ENCODE measurements at regions not wholly inside any gene's neighbourhood (a gene's known extent, or its start where the extent isn't known, plus 50 kb on each side); places are given as distances from the start of the nearest gene placed in this dataset.

- TF ChIP-seq CTCF (IDR thresholded peaks at IDR 0.05; ENCODE audit: extremely low read depth, insufficient read depth, missing control alignments): no peak
- no peak for DNase-seq (ENCODE audit: low spot score)
- in situ Hi-C loops (cut with MboI; ENCODE audit: low pct_unique_long_range_greater_than_20kb, low sequenced_read_pairs, unreplicated experiment): no loop called here
Measured at GRCh38 chr16:13393816-13394215, 492.4 kb downstream of the SHISA9 start.

GRCh38 chr16:13394488-13394887, 493.1 kb downstream of the SHISA9 start:
- DNase-seq (ENCODE audit: low spot score): no peak
- in situ Hi-C loops (cut with MboI; ENCODE audit: low pct_unique_long_range_greater_than_20kb, low sequenced_read_pairs, unreplicated experiment): no loop called here
- TF ChIP-seq CTCF (IDR thresholded peaks at IDR 0.05; ENCODE audit: extremely low read depth, insufficient read depth, missing control alignments): no peak

GRCh38 chr16:13397126-13397525, 495.7 kb downstream of the SHISA9 start:
- TF ChIP-seq CTCF (IDR thresholded peaks at IDR 0.05; ENCODE audit: extremely low read depth, insufficient read depth, missing control alignments): no peak
- no peak for DNase-seq (ENCODE audit: low spot score)
- in situ Hi-C loops (cut with MboI; ENCODE audit: low pct_unique_long_range_greater_than_20kb, low sequenced_read_pairs, unreplicated experiment): no loop called here

- in situ Hi-C loops (cut with MboI; ENCODE audit: low pct_unique_long_range_greater_than_20kb, low sequenced_read_pairs, unreplicated experiment): no loop called here
- no peak for DNase-seq (ENCODE audit: low spot score)
- TF ChIP-seq CTCF (IDR thresholded peaks at IDR 0.05; ENCODE audit: extremely low read depth, insufficient read depth, missing control alignments): no peak
Measured at GRCh38 chr16:13401641-13402040, 500.2 kb downstream of the SHISA9 start.

GRCh38 chr16:13402601-13403000, 501.2 kb downstream of the SHISA9 start:
- TF ChIP-seq CTCF (IDR thresholded peaks at IDR 0.05; ENCODE audit: extremely low read depth, insufficient read depth, missing control alignments): no peak
- no peak for DNase-seq (ENCODE audit: low spot score)
- in situ Hi-C loops (cut with MboI; ENCODE audit: low pct_unique_long_range_greater_than_20kb, low sequenced_read_pairs, unreplicated experiment): no loop called here

GRCh38 chr16:13403326-13403725, 501.9 kb downstream of the SHISA9 start:
- DNase-seq (ENCODE audit: low spot score): no peak
- TF ChIP-seq CTCF (IDR thresholded peaks at IDR 0.05; ENCODE audit: extremely low read depth, insufficient read depth, missing control alignments): no peak
- in situ Hi-C loops (cut with MboI; ENCODE audit: low pct_unique_long_range_greater_than_20kb, low sequenced_read_pairs, unreplicated experiment): no loop called here

- no peak for DNase-seq (ENCODE audit: low spot score)
- in situ Hi-C loops (cut with MboI; ENCODE audit: low pct_unique_long_range_greater_than_20kb, low sequenced_read_pairs, unreplicated experiment): no loop called here
- TF ChIP-seq CTCF (IDR thresholded peaks at IDR 0.05; ENCODE audit: extremely low read depth, insufficient read depth, missing control alignments): no peak
Measured at GRCh38 chr16:13414154-13414553, 505.8 kb upstream of the ERCC4 start.
